H1 (cell line): ENCODE measurements at regions not wholly inside any gene's neighbourhood (a gene's known extent, or its start where the extent isn't known, plus 50 kb on each side); places are given as distances from the start of the nearest gene placed in this dataset.

Experiments
- CTCF ChIA-PET: fragments of 300-600 bp; sonication (Branson Sonifier 250); formaldehyde crosslinking; loops from one replicate; lab custom pipeline; 2021; ENCODE audit not compliant: partially characterized antibody; lab: Charles Lee
- POLR2A ChIA-PET: fragments of 300-600 bp; sonication (Branson Sonifier 250); formaldehyde crosslinking; loops from one replicate; lab custom pipeline; 2021; ENCODE audit warnings: inconsistent platforms; ENCODE audit not compliant: partially characterized antibody; lab: Charles Lee
- DNase-seq, 2 experiments: peaks; one replicate each; pipeline versions ENCODE4 v3.0.0 to v3.0.0-alpha.2; 2010 to 2022; ENCODE audit warnings: low spot score in 2 of 2, low read depth in 1 of 2, mixed read lengths in 1 of 2
- FAIRE-seq: peaks from 2 replicates; lab custom pipeline; 2011; peaks lifted over from hg19 to GRCh38; lab: Jason Lieb, UNC
- H2AFZ ChIP-seq: 2 replicates; pipeline ENCODE4 v1.8.1; 2012; ENCODE audit warnings: low read length, inconsistent platforms
- H2AK5ac ChIP-seq: 2 replicates; pipeline ENCODE4 v1.6.1; 2013; ENCODE audit warnings: low read depth, low read length
- H2BK120ac ChIP-seq: replicated peaks from 2 replicates; pipeline ENCODE3; 2013; ENCODE audit warnings: low read depth, low read length, inconsistent platforms
- H2BK12ac ChIP-seq: 2 replicates; pipeline ENCODE4 v1.6.1; 2013; ENCODE audit warnings: low read depth, low read length
- H2BK15ac ChIP-seq: 2 replicates; pipeline ENCODE4 v1.6.1; 2013; ENCODE audit warnings: low read length
- H2BK20ac ChIP-seq: 2 replicates; pipeline ENCODE4 v1.6.1; 2013; ENCODE audit warnings: low read length
- H2BK5ac ChIP-seq: 2 replicates; pipeline ENCODE4 v1.6.1; 2013; ENCODE audit warnings: low read depth, low read length
- H3K14ac ChIP-seq: 2 replicates; pipeline ENCODE4 v1.6.1; 2013; ENCODE audit warnings: inconsistent platforms; ENCODE audit not compliant: insufficient read length
- H3K18ac ChIP-seq: 2 replicates; pipeline ENCODE4 v1.6.1; 2013; ENCODE audit warnings: low read length; ENCODE audit errors: extremely low read depth
- H3K23ac ChIP-seq: 2 replicates; pipeline ENCODE4 v1.6.1; 2013; ENCODE audit warnings: inconsistent platforms; ENCODE audit not compliant: insufficient read length
- H3K23me2 ChIP-seq: 2 replicates; pipeline ENCODE4 v1.6.1; 2013; ENCODE audit warnings: low read depth, low read length
- H3K27ac ChIP-seq: 2 replicates; pipeline ENCODE4 v1.6.1; 2011; ENCODE audit warnings: low read depth, low read length, inconsistent platforms
- H3K27me3 ChIP-seq, 4 experiments: replicated peaks in 1 of 4; 1 replicate in 1 of 4; 2 replicates in 3 of 4; pipeline versions ENCODE4 v1.6.1 to v1.8.1; 2011 to 2013; ENCODE audit warnings: low read length in 3 of 4, mild to moderate bottlenecking in 3 of 4, inconsistent platforms in 2 of 4, mixed read lengths in 2 of 4, moderate library complexity in 1 of 4; ENCODE audit not compliant: control insufficient read depth in 3 of 4, insufficient read depth in 3 of 4; ENCODE audit errors: extremely low read depth in 1 of 4
- H3K36me3 ChIP-seq, 4 experiments: 2 replicates each; pipeline versions ENCODE4 v1.6.1 to v1.8.1; 2011 to 2013; ENCODE audit warnings: mild to moderate bottlenecking in 4 of 4, low read length in 3 of 4, moderate library complexity in 2 of 4, control low read depth in 1 of 4, inconsistent platforms in 1 of 4; ENCODE audit not compliant: insufficient read depth in 4 of 4, control insufficient read depth in 2 of 4
- H3K4ac ChIP-seq: replicated peaks from 2 replicates; pipeline ENCODE3; 2013; ENCODE audit warnings: low read length, low read depth, mixed read lengths, inconsistent platforms; ENCODE audit not compliant: insufficient read length
- H3K4me1 ChIP-seq, 4 experiments: replicated peaks in 1 of 4; 1 replicate in 1 of 4; 2 replicates in 3 of 4; pipeline versions ENCODE4 v1.6.1 to v1.8.1; 2011 to 2013; ENCODE audit warnings: low read length in 3 of 4, inconsistent platforms in 2 of 4, mixed read lengths in 1 of 4; ENCODE audit not compliant: insufficient read depth in 4 of 4, control insufficient read depth in 3 of 4
- H3K4me2 ChIP-seq, 2 experiments: 2 replicates each; pipeline versions ENCODE4 v1.6.1 to v1.8.1; 2011 to 2013; ENCODE audit warnings: low read depth in 2 of 2, low read length in 2 of 2, control low read depth in 1 of 2, inconsistent platforms in 1 of 2, mild to moderate bottlenecking in 1 of 2; ENCODE audit not compliant: insufficient read depth in 1 of 2
- H3K4me3 ChIP-seq, 4 experiments: fragments of 200-600, 300-600 bp in 1 of 4; sonication (generic), shearing (Covaris generic), sonication (Bioruptor Twin) in 1 of 4; 2 replicates each; pipeline versions ENCODE4 v1.5.1 to v1.8.1; 2011 to 2016; ENCODE audit warnings: low read length in 4 of 4, low read depth in 3 of 4, control low read depth in 2 of 4, inconsistent platforms in 2 of 4, mild to moderate bottlenecking in 2 of 4, mixed read lengths in 1 of 4, moderate library complexity in 1 of 4; ENCODE audit not compliant: insufficient read depth in 2 of 4; ENCODE audit errors: extremely low read depth in 1 of 4
- H3K56ac ChIP-seq: replicated peaks from 2 replicates; pipeline ENCODE3; 2013; ENCODE audit warnings: low read depth, mild to moderate bottlenecking, mixed read lengths, low read length, inconsistent platforms; ENCODE audit not compliant: insufficient read length
- H3K79me1 ChIP-seq: 2 replicates; pipeline ENCODE4 v1.6.1; 2013; ENCODE audit warnings: low read depth, low read length, control low read depth
- H3K79me2 ChIP-seq, 2 experiments: 2 replicates each; pipeline versions ENCODE4 v1.6.1 to v1.8.1; 2012 to 2013; ENCODE audit warnings: low read length in 2 of 2, mild to moderate bottlenecking in 2 of 2, inconsistent platforms in 1 of 2; ENCODE audit not compliant: insufficient read depth in 2 of 2, control insufficient read depth in 1 of 2
- H3K9ac ChIP-seq, 4 experiments: replicated peaks in 1 of 4; 1 replicate in 1 of 4; 2 replicates in 3 of 4; pipeline versions ENCODE4 v1.6.1 to v1.8.1; 2011 to 2013; ENCODE audit warnings: low read depth in 3 of 4, low read length in 3 of 4, control low read depth in 2 of 4, mild to moderate bottlenecking in 2 of 4, moderate library complexity in 2 of 4, inconsistent platforms in 1 of 4; ENCODE audit errors: extremely low read depth in 1 of 4
- H3K9me3 ChIP-seq, 2 experiments: 2 replicates each; pipeline versions ENCODE4 v1.6.1 to v1.8.1; 2012 to 2013; ENCODE audit warnings: mild to moderate bottlenecking in 2 of 2, moderate library complexity in 2 of 2, control low read depth in 1 of 2, inconsistent platforms in 1 of 2, low read depth in 1 of 2, low read length in 1 of 2, mixed read lengths in 1 of 2; ENCODE audit not compliant: insufficient read depth in 2 of 2
- H4K20me1 ChIP-seq, 2 experiments: replicated peaks in 1 of 2; 2 replicates each; pipeline versions ENCODE3 to v1.8.1; 2011 to 2013; ENCODE audit warnings: inconsistent platforms in 2 of 2, low read length in 2 of 2, mild to moderate bottlenecking in 1 of 2; ENCODE audit not compliant: insufficient read depth in 2 of 2, control insufficient read depth in 1 of 2
- H4K5ac ChIP-seq: 2 replicates; pipeline ENCODE4 v1.6.1; 2013; ENCODE audit warnings: low read length, low read depth, mixed read lengths, inconsistent platforms; ENCODE audit not compliant: insufficient read length
- H4K8ac ChIP-seq: 2 replicates; pipeline ENCODE4 v1.8.0; 2013; ENCODE audit warnings: mild to moderate bottlenecking, moderate library complexity, low read length, inconsistent platforms; ENCODE audit not compliant: insufficient read depth; ENCODE audit errors: extremely low read depth
- H4K91ac ChIP-seq: replicated peaks from 2 replicates; pipeline ENCODE3; 2013; ENCODE audit warnings: low read length, mixed read lengths, inconsistent platforms; ENCODE audit not compliant: insufficient read length
- EZH2 ChIP-seq: fragments of 200-600 bp; sonication (generic); IDR thresholded peaks from 2 replicates; pipeline ENCODE4 v1.7.1; 2012; ENCODE audit warnings: low read depth, mild to moderate bottlenecking, moderate library complexity, low read length, inconsistent platforms; ENCODE audit not compliant: severe bottlenecking
- GTF2F1 ChIP-seq: IDR thresholded peaks from 2 replicates; pipeline ENCODE4 v1.6.1; 2012; ENCODE audit warnings: low read depth, low read length, improper control_type of control experiment, borderline replicate concordance
- RAD21 ChIP-seq, 2 experiments: IDR thresholded peaks in 1 of 2; conservative IDR thresholded peaks in 1 of 2; 2 replicates each; pipeline ENCODE4 v1.6.1; 2011; ENCODE audit warnings: low read depth in 2 of 2, low read length in 2 of 2, improper control_type of control experiment in 1 of 2, inconsistent platforms in 1 of 2, mild to moderate bottlenecking in 1 of 2, moderate library complexity in 1 of 2
- SIN3A ChIP-seq, 2 experiments: IDR thresholded peaks in 1 of 2; conservative IDR thresholded peaks in 1 of 2; 2 replicates each; pipeline ENCODE4 v1.6.1; 2011 to 2012; ENCODE audit warnings: low read length in 2 of 2, improper control_type of control experiment in 1 of 2, low read depth in 1 of 2, mild to moderate bottlenecking in 1 of 2
- WGBS, 2 experiments: shearing (Covaris generic) in 1 of 2; methylation state at CpG; one replicate each; pipeline versions ENCODE4 v1.1.6 to v1.1.7; 2013 to 2015; ENCODE audit warnings: low lambda C conversion rate in 2 of 2, mixed read lengths in 2 of 2, inconsistent platforms in 1 of 2, low coverage in 1 of 2, missing lambda C conversion rate in 1 of 2; ENCODE audit not compliant: insufficient replicate concordance in 2 of 2, insufficient coverage in 1 of 2, insufficient read length in 1 of 2; ENCODE audit errors: extremely low coverage in 1 of 2, missing lambda C conversion rate in 1 of 2; 5-methylcytosine and 5-hydroxymethylcytosine counted together
- TF ChIP-seq, protein P1 (sequence below), 3 experiments: IDR thresholded peaks; 1 replicate in 2 of 3; 2 replicates in 1 of 3; pipeline versions ENCODE4 v1.5.1 to v1.6.1; 2011; ENCODE audit warnings: low read length in 3 of 3, mild to moderate bottlenecking in 3 of 3, inconsistent platforms in 2 of 3, low read depth in 1 of 3, moderate library complexity in 1 of 3; ENCODE audit not compliant: insufficient read depth in 1 of 3; ENCODE audit errors: control extremely low read depth in 1 of 3

DNA sequence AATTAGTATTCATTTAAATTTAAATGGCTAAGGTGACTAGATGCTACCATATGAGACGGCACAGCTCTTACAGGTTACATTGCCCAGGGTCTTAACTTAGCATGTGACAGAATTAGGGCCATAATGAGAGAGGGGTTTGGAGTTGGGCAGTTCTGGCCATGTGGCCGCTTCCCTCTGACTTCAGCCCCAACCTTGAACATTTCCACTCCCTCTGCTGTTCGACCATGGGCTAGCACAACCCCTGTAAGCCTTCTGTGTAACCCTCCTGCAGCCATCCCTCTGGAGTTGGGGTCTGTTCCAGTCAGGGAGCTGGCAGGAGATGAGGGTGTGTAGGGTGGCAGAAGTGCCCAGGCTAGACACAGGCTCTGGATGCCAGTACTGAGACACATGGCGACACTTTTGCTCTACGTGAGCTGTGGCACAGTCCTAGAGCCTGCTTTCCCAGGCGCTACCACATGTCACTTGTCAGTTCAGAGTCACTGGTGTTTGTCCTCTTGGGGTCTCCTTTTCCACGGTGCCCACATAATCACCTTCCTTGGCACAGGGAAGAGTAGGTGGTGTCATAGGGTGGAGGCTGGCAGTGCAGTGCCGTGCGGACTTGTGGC lies 128.7 kb upstream of the PITX1 start:
- Histone ChIP-seq H2BK20ac (no peak overlapping the region), H3K9ac (no peak overlapping the region), H3K4me3 (no peak overlapping the region), H2BK15ac (no peak overlapping the region), H3K56ac (no peak overlapping the region), H4K91ac (no peak overlapping the region), H3K14ac (no peak overlapping the region), H3K27ac (no peak overlapping the region), H3K36me3 (no peaks in the 10 kb centered on the region), H2BK5ac (no peak overlapping the region), H2AFZ (no peak overlapping the region), H3K79me2 (no peaks in the 10 kb centered on the region), H3K4me1 (no peaks in the 10 kb centered on the region), H3K18ac (no peak overlapping the region), H3K27me3 (no peaks in the 10 kb centered on the region; a peak in 2 of 7 replicates), H4K20me1 (no peaks in the 10 kb centered on the region), H4K8ac (no peak overlapping the region), H3K79me1 (no peaks in the 10 kb centered on the region), H3K23me2 (no peaks in the 10 kb centered on the region; the same call in 1 of the 2 replicates), H3K23ac (no peak overlapping the region), H2AK5ac (no peak overlapping the region), H4K5ac (no peak overlapping the region), H3K4ac (no peak overlapping the region), H2BK120ac (no peak overlapping the region), H3K4me2 (no peak overlapping the region), H3K9me3 (no peaks in the 10 kb centered on the region), H2BK12ac (no peak overlapping the region)
- TF ChIP-seq SIN3A (conservative IDR thresholded peaks at IDR 0.05 in 1 of 2, IDR thresholded peaks at IDR 0.05 in 1 of 2; ENCODE audit: low read depth in 1 of 2, low read length in 2 of 2) (no peak), GTF2F1 (no peak), EZH2 (no peak), RAD21 (IDR thresholded peaks at IDR 0.05 in 1 of 2, conservative IDR thresholded peaks at IDR 0.05 in 1 of 2; ENCODE audit: low read depth in 2 of 2, low read length in 2 of 2) (peak; percentile 13 to 43; a peak in 3 of 4 replicates)
- TF ChIP-seq, protein P1, sequence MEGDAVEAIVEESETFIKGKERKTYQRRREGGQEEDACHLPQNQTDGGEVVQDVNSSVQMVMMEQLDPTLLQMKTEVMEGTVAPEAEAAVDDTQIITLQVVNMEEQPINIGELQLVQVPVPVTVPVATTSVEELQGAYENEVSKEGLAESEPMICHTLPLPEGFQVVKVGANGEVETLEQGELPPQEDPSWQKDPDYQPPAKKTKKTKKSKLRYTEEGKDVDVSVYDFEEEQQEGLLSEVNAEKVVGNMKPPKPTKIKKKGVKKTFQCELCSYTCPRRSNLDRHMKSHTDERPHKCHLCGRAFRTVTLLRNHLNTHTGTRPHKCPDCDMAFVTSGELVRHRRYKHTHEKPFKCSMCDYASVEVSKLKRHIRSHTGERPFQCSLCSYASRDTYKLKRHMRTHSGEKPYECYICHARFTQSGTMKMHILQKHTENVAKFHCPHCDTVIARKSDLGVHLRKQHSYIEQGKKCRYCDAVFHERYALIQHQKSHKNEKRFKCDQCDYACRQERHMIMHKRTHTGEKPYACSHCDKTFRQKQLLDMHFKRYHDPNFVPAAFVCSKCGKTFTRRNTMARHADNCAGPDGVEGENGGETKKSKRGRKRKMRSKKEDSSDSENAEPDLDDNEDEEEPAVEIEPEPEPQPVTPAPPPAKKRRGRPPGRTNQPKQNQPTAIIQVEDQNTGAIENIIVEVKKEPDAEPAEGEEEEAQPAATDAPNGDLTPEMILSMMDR (IDR thresholded peaks at IDR 0.05; ENCODE audit: control extremely low read depth in 1 of 3, insufficient read depth in 1 of 3, low read depth in 1 of 3, low read length in 3 of 3) = peak in 2 of 3 experiments; percentile 26 to 45; a peak in 2 of 4 replicates
- 77% methylated on average over 9 of the region's 9 CpGs; no CpG with 5 or more reads in 1 of the 2 experiments for WGBS, 2 experiments
- ChIA-PET POLR2A (interaction anchor here (0.6 kb wide), 1 partner anchor 371 kb away, joined by 3 read pairs; no protein-coding TSS in a partner anchor), CTCF (interaction anchor here (0.6 to 2.9 kb wide), 12 partner anchors 11 to 643 kb away, joined by 3 to 23 read pairs (median 3); no protein-coding TSS in a partner anchor)
- FAIRE-seq = no peak
- no peak for DNase-seq
